ENCODE measurements at regions not wholly inside any gene's neighbourhood (a gene's known extent, or its start where the extent isn't known, plus 50 kb on each side); places are given as distances from the start of the nearest gene placed in this dataset.

- Histone ChIP-seq H3K4me2 (no peak overlapping the region), H3K27ac (no peak overlapping the region), H3K9me3 (no peaks in the 10 kb centered on the region), H3K4me1 (peaks cover 10% of the 10 kb centered on the region), H3K4me3 (no peak overlapping the region)
- TF ChIP-seq GATA3 (IDR thresholded peaks at IDR 0.05; ENCODE audit: borderline replicate concordance) = no peak
- no peak for TF ChIP-seq HMGXB4 (CRISPR knock-in tag; IDR thresholded peaks at IDR 0.05; ENCODE audit: borderline replicate concordance)
- no peak for TF ChIP-seq CBX8 (IDR thresholded peaks at IDR 0.05)
- no peak for TF ChIP-seq SMC3 (IDR thresholded peaks at IDR 0.05)
- TF ChIP-seq USF2 (IDR thresholded peaks at IDR 0.05) = no peak
- no peak for TF ChIP-seq JUNB (IDR thresholded peaks at IDR 0.05)
- FAIRE-seq (no peak), DNase-seq (ENCODE audit: low read depth in 1 of 2, low spot score in 1 of 2) (no peak), ATAC-seq (no peak)
- ChIA-PET CTCF (interaction anchor here (1.4 kb wide), 2 partner anchors 8 to 9 kb away, joined by 3 to 4 read pairs; no protein-coding TSS in a partner anchor), POLR2A (no interaction called here)
- 52% methylated on average over 7 of the region's 7 CpGs for WGBS (ENCODE audit: missing lambda C conversion rate)
These were observed 109.5 kb downstream of the SNX5 start for GRCh38 chr20:17859002-17859615.

GRCh38 chr20:17858450-17859001 is 110.1 kb downstream of the SNX5 start:
- Histone ChIP-seq H3K27ac (no peak overlapping the region), H3K4me1 (peaks cover 4% of the 10 kb centered on the region; the same call in 2 of the 3 replicates), H3K9me3 (no peaks in the 10 kb centered on the region), H3K4me2 (no peak overlapping the region), H3K4me3 (no peak overlapping the region)
- ChIA-PET CTCF (interaction anchor here (1.4 kb wide), 2 partner anchors 8 to 9 kb away, joined by 3 to 4 read pairs; no protein-coding TSS in a partner anchor), POLR2A (no interaction called here)
- WGBS (ENCODE audit: missing lambda C conversion rate) = 58% methylated on average over 13 of the region's 13 CpGs
- FAIRE-seq = no peak
- no peak for DNase-seq (ENCODE audit: low read depth in 1 of 2, low spot score in 1 of 2)
- ATAC-seq = no peak
- TF ChIP-seq HOXB13 (CRISPR knock-in tag; IDR thresholded peaks at IDR 0.05; ENCODE audit: low read depth) = no peak
- TF ChIP-seq ZNF302 (CRISPR knock-in tag; IDR thresholded peaks at IDR 0.05) = no peak
- TF ChIP-seq GATA3 (IDR thresholded peaks at IDR 0.05; ENCODE audit: borderline replicate concordance) = no peak
- TF ChIP-seq POLR2AphosphoS2 (conservative IDR thresholded peaks at IDR 0.05; ENCODE audit: low read length) = no peak
- no peak for TF ChIP-seq BCL3 (IDR thresholded peaks at IDR 0.05)
- no peak for TF ChIP-seq USF2 (IDR thresholded peaks at IDR 0.05)
- no peak for TF ChIP-seq ZC3H11A (IDR thresholded peaks at IDR 0.05)
- no peak for TF ChIP-seq HOXB5 (CRISPR knock-in tag; IDR thresholded peaks at IDR 0.05)
- no peak for TF ChIP-seq SREBF2 (IDR thresholded peaks at IDR 0.05)
- no peak for TF ChIP-seq FOXS1 (CRISPR knock-in tag; IDR thresholded peaks at IDR 0.05)
- no peak for TF ChIP-seq PHF8 (IDR thresholded peaks at IDR 0.05; ENCODE audit: borderline replicate concordance, low read depth)
- no peak for TF ChIP-seq RAD21 (conservative IDR thresholded peaks at IDR 0.05 in 1 of 2, IDR thresholded peaks at IDR 0.05 in 1 of 2)
- TF ChIP-seq HEYL (CRISPR knock-in tag; IDR thresholded peaks at IDR 0.05) = no peak
- no peak for TF ChIP-seq EHF (CRISPR knock-in tag; IDR thresholded peaks at IDR 0.05)
- TF ChIP-seq PBX3 (IDR thresholded peaks at IDR 0.05) = no peak
- TF ChIP-seq RCOR1 (IDR thresholded peaks at IDR 0.05; ENCODE audit: low read depth, low read length) = no peak
- TF ChIP-seq ZSCAN20 (CRISPR knock-in tag; IDR thresholded peaks at IDR 0.05) = no peak
- TF ChIP-seq HOXA7 (CRISPR knock-in tag; IDR thresholded peaks at IDR 0.05) = no peak
- TF ChIP-seq RNF2 (IDR thresholded peaks at IDR 0.05; ENCODE audit: borderline replicate concordance, low read depth) = no peak
